ENCODE measurements at regions not wholly inside any gene's neighbourhood (a gene's known extent, or its start where the extent isn't known, plus 50 kb on each side); places are given as distances from the start of the nearest gene placed in this dataset.

DNA sequence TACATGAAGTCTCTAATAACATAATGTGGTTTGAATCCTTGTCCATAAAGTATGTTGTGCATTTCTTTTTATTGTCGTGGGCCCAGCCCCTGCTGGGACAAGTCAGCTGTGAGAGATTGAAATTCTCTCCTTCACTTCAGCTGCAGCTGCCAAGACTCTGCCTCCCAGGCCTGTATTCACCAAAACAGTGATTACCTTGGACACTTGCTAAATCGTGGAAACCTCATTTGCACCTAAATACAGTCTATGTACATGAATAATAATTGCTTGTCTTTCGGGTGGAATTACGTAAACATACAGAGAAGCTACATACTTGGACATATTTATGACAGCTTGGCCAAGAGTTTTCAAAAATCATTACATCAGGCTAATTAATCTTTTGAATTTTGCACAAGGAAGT is 898.5 kb upstream of the SEMA6A start:
- Histone ChIP-seq H3K4me2 (ENCODE audit: control insufficient read depth, insufficient read depth) (no peak overlapping the region), H3K27me3 (replicated peaks in 1 of 2; ENCODE audit: control insufficient read depth in 2 of 2, insufficient read depth in 2 of 2, low read length in 1 of 2) (no peaks in the 10 kb centered on the region), H2AFZ (ENCODE audit: control insufficient read depth, low read depth, low read length) (no peak overlapping the region), H4K20me1 (ENCODE audit: control insufficient read depth, insufficient read depth) (no peaks in the 10 kb centered on the region), H3K27ac (ENCODE audit: control insufficient read depth, insufficient read depth) (no peak overlapping the region), H3K4me3 (no peak overlapping the region), H3K36me3 (ENCODE audit: control insufficient read depth in 2 of 2, insufficient read depth in 2 of 2, low read length in 1 of 2) (no peaks in the 10 kb centered on the region), H3K79me2 (ENCODE audit: control insufficient read depth, insufficient read depth, low read length) (no peaks in the 10 kb centered on the region), H3K4me1 (ENCODE audit: control insufficient read depth, insufficient read depth, low read length) (no peaks in the 10 kb centered on the region), H3K9me3 (replicated peaks; ENCODE audit: control insufficient read depth, insufficient read depth, low read length) (no peaks in the 10 kb centered on the region), H3K9ac (ENCODE audit: control insufficient read depth, insufficient read depth, low read length) (no peak overlapping the region)
- WGBS (ENCODE audit: insufficient coverage, insufficient replicate concordance, low lambda C conversion rate, missing lambda C conversion rate) = 9% methylated on average over 4 of the region's 4 CpGs
- TF ChIP-seq SUZ12 (IDR thresholded peaks at IDR 0.05; ENCODE audit: unreplicated experiment) (no peak), NR2F1 (conservative IDR thresholded peaks at IDR 0.05) (no peak), ATF7 (IDR thresholded peaks at IDR 0.05; ENCODE audit: low read depth) (no peak), YY1 (IDR thresholded peaks at IDR 0.05; ENCODE audit: low read depth, low read length) (no peak), ZNF384 (IDR thresholded peaks at IDR 0.05; ENCODE audit: borderline replicate concordance, low read depth, low read length) (no peak), CBX5 (IDR thresholded peaks at IDR 0.05; ENCODE audit: low read depth) (no peak), RBBP5 (conservative IDR thresholded peaks at IDR 0.05) (no peak)
- TF ChIP-seq, protein P1, sequence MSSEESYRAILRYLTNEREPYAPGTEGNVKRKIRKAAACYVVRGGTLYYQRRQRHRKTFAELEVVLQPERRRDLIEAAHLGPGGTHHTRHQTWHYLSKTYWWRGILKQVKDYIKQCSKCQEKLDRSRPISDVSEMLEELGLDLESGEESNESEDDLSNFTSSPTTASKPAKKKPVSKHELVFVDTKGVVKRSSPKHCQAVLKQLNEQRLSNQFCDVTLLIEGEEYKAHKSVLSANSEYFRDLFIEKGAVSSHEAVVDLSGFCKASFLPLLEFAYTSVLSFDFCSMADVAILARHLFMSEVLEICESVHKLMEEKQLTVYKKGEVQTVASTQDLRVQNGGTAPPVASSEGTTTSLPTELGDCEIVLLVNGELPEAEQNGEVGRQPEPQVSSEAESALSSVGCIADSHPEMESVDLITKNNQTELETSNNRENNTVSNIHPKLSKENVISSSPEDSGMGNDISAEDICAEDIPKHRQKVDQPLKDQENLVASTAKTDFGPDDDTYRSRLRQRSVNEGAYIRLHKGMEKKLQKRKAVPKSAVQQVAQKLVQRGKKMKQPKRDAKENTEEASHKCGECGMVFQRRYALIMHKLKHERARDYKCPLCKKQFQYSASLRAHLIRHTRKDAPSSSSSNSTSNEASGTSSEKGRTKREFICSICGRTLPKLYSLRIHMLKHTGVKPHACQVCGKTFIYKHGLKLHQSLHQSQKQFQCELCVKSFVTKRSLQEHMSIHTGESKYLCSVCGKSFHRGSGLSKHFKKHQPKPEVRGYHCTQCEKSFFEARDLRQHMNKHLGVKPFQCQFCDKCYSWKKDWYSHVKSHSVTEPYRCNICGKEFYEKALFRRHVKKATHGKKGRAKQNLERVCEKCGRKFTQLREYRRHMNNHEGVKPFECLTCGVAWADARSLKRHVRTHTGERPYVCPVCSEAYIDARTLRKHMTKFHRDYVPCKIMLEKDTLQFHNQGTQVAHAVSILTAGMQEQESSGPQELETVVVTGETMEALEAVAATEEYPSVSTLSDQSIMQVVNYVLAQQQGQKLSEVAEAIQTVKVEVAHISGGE (CRISPR knock-in tag; IDR thresholded peaks at IDR 0.05) = no peak
- TF ChIP-seq, protein P2, sequence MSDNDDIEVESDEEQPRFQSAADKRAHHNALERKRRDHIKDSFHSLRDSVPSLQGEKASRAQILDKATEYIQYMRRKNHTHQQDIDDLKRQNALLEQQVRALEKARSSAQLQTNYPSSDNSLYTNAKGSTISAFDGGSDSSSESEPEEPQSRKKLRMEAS (IDR thresholded peaks at IDR 0.05; ENCODE audit: low read depth, low read length) = no peak
- TF ChIP-seq, protein P3, sequence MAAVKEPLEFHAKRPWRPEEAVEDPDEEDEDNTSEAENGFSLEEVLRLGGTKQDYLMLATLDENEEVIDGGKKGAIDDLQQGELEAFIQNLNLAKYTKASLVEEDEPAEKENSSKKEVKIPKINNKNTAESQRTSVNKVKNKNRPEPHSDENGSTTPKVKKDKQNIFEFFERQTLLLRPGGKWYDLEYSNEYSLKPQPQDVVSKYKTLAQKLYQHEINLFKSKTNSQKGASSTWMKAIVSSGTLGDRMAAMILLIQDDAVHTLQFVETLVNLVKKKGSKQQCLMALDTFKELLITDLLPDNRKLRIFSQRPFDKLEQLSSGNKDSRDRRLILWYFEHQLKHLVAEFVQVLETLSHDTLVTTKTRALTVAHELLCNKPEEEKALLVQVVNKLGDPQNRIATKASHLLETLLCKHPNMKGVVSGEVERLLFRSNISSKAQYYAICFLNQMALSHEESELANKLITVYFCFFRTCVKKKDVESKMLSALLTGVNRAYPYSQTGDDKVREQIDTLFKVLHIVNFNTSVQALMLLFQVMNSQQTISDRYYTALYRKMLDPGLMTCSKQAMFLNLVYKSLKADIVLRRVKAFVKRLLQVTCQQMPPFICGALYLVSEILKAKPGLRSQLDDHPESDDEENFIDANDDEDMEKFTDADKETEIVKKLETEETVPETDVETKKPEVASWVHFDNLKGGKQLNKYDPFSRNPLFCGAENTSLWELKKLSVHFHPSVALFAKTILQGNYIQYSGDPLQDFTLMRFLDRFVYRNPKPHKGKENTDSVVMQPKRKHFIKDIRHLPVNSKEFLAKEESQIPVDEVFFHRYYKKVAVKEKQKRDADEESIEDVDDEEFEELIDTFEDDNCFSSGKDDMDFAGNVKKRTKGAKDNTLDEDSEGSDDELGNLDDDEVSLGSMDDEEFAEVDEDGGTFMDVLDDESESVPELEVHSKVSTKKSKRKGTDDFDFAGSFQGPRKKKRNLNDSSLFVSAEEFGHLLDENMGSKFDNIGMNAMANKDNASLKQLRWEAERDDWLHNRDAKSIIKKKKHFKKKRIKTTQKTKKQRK (IDR thresholded peaks at IDR 0.05; ENCODE audit: low read depth, low read length) = no peak
- SMC1A ChIA-PET (ENCODE audit: uncharacterized antibody, unreplicated experiment) = no interaction called here
- CTCF ChIA-PET = interaction anchor here (0.9 to 2.7 kb wide), 2 partner anchors 18 to 19 kb away, joined by 5 to 14 read pairs; no protein-coding TSS in a partner anchor
- in situ Hi-C loops (cut with MboI) = loop anchor here (25.0 kb wide), 1 partner anchor 1139 kb away; no protein-coding TSS in a partner anchor
- ATAC-seq (no peak), FAIRE-seq (no peak), DNase-seq (ENCODE audit: low read depth, low spot score) (no peak)
- RAD21 ChIA-PET (ENCODE audit: unreplicated experiment) = no interaction called here
- intact Hi-C loops (cut with micrococcal nuclease; ENCODE audit: unreplicated experiment) = no loop called here
- BruUV-seq (replicated peaks) = no TSS peak
- POLR2A ChIA-PET = no interaction called here

All from GM12878 (cell line).